ENCODE measurements at regions not wholly inside any gene's neighbourhood (a gene's known extent, or its start where the extent isn't known, plus 50 kb on each side); places are given as distances from the start of the nearest gene placed in this dataset.

- DNase-seq (ENCODE audit: low read depth in 2 of 2): no peak
Observed at GRCh38 chr6:169847901-169848311, 96.5 kb downstream of the ERMARD start.

DNA sequence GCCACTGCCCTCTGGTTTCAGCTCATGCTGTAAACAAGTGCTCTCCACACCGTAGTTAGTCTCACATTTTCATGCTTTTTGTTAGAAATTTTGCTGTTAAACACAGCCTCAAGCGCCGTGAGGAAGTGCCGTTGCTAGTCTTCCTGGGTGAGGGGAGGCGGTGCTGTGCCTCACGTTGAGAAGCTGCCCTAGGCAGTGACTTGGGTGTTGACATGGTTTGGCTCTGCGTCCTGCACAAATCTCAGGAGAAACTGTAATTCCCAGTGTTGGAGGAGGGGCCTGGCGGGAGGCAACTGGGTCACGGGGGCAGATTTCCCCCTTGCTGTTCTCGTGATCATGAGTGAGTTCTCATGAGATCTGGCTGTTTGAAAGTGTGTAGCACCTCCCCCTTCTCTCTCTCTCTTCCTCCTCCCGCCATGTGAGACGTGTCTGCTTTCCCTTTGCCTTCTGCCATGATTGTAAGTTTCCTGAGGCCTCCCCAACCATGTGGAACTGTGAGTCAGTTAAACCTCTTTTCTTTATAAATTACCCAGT, 95.8 kb downstream of the ERMARD start:
- no peak for DNase-seq (ENCODE audit: low read depth in 2 of 2)

DNA sequence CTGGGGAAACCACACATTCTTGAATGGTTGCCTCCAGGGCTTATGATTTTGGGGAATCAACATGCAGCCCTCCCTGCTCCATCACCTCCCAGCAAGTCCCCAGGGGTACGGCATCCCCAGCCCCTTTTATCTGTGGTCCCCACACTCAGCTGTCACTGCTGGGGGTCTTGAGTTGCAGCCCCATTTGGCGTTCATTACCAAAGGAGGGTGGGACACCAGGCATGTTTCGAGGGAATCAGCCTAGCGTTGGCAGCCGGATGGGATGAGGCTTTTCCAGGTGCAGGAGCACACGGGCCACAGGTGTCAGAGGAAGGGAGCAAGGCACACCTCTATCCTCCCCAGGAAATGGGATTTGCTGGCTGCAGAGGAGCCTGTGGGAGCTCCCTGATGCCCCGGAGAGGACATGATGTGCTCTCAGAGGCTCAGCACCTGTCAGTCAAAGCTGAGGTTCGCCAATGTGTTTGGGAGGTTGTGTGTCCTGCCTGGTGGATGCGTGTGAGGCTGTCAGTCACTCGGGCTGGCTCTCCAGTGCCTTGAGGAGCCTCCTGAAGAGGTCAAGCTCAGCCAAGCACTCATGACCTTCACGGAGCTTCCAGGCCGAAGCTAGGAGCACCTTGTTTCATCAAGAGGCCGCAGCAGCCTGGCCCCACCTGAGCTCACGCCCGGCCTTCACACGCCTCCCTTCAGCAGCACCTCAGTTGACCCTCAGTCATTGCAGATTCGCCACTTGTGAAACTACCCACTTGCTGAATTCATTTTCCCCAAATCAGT, 95.0 kb downstream of the ERMARD start:
- DNase-seq (ENCODE audit: low read depth in 2 of 2): no peak

GRCh38 chr6:169845426-169846285, 94.2 kb downstream of the ERMARD start:
- DNase-seq (ENCODE audit: low read depth in 2 of 2): no peak

DNA sequence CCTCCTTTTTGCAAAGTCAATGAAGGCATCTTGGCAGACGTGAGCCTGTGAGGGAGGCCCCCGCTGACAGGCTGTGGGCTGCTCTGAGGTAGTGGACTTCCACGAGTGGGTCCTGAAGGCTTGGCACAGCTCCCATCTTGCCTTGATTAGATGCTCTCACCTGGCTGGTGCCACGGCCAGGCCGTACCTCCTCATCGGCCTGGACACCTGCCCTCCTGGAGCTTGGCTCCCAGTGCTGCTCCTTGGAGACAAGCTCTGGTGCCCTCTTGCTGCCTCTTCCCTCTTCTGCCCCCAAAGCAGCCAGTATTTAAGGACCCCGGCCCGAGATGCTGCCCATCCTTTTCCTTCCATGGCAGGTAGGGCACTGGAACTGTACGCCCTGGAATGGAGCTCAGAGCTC, 93.5 kb downstream of the ERMARD start:
- DNase-seq (ENCODE audit: low read depth in 2 of 2): no peak

GRCh38 chr6:169843991-169844390, 92.6 kb downstream of the ERMARD start:
- DNase-seq (ENCODE audit: low read depth in 2 of 2): no peak

- DNase-seq (ENCODE audit: low read depth in 2 of 2): no peak
Observed at GRCh38 chr6:169843110-169843509, 91.7 kb downstream of the ERMARD start.

DNA sequence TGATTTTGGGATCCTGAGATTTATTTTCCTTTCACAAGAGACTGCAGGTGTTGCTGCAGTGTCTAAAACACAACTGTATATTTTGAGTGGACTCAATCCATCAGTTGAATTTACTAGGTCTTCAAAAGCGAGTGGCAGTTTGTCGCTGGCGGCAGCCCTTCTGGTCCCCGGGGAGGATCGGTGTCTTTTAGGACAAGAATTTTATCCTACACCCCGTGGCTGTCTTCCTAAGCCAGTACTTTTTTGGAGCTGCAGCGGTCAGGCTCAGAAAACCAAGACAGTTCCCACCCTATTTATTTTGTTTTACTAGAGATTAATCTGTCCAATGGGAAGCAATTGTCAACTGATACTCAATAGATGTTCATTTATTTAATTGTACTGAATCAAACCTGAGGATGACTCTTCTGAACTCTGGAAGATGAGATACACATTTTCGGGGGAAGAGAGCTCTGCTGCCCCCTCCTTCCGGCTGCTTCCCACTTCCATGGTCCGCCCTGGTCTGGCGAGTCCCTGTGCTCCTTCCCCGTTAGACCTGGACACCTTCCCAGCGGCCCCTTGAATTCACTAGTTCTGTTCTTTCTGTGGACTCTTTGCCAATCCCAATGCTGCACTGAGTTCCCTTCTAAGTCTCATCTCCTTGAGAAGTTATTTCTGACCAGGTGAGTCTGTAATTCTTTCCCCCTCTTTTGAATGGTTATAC, 90.6 kb downstream of the ERMARD start:
- DNase-seq (ENCODE audit: low read depth in 2 of 2): no peak

- no peak for DNase-seq (ENCODE audit: low read depth in 2 of 2)
Observed at GRCh38 chr6:169841251-169841650, 89.8 kb downstream of the ERMARD start.

DNA sequence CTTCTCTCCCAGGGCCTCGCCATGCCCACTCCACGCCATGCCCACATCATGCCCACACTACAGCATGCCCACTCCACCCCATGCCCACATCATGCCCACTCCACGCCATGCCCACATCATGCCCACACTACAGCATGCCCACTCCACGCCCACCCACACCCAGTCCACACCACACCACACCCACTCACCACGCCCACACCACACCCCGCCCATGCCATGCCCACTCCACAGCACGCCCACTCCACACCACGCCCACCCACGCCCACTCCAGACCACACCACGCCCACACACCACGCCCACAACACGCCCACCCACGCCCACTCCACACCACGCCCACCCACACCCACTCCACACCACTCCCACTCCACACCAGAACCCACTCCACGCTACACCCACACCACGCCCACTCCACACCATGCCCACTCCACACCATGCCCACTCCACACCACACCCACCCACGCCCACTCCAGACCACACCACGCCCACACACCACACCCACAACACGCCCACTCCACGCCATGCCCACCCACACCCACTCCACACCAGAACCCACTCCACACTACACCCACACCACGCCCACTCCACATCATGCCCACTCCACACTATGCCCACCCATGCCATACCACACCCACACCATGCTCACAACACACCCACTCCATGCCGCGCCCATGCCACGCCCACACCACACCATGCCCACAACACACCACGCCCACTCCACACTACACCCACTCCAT, 88.6 kb downstream of the ERMARD start:
- no peak for DNase-seq (ENCODE audit: low read depth in 2 of 2)

- DNase-seq (ENCODE audit: low read depth in 2 of 2): no peak
Observed at GRCh38 chr6:169839493-169839892, 88.1 kb downstream of the ERMARD start.

GRCh38 chr6:169839029-169839481, 87.6 kb downstream of the ERMARD start:
- no peak for DNase-seq (ENCODE audit: low read depth in 2 of 2)

GRCh38 chr6:169838346-169839028, 87.1 kb downstream of the ERMARD start:
- no peak for DNase-seq (ENCODE audit: low read depth in 2 of 2)

GRCh38 chr6:169837529-169838250, 86.3 kb downstream of the ERMARD start:
- no peak for DNase-seq (ENCODE audit: low read depth in 2 of 2)

DNA sequence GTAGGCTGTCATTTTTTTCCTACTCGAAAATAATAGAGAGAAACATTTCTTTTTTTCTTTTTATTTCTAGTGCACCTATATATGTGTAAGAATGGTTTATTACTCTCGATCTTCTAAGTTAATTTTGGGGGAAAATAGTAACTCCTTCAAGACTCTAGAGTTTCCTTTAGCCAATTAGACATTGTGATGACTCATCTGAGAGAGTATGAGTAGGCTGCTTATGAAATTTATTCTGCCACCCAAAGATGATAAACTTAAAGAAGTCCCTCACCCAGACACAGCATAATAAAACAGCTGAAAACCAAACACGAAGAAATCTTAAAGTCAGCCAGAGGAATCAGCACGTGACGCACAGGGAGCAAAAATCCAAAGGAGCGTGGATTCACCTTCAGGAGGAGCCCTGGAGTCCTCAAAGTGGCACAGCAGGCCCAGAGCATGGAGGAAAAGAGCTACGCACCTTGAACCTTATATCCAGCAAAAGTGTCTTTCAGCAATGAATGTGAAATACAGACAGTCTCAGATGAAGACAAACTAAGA, 81.9 kb downstream of the ERMARD start:
- no peak for DNase-seq (ENCODE audit: low read depth in 2 of 2)

DNA sequence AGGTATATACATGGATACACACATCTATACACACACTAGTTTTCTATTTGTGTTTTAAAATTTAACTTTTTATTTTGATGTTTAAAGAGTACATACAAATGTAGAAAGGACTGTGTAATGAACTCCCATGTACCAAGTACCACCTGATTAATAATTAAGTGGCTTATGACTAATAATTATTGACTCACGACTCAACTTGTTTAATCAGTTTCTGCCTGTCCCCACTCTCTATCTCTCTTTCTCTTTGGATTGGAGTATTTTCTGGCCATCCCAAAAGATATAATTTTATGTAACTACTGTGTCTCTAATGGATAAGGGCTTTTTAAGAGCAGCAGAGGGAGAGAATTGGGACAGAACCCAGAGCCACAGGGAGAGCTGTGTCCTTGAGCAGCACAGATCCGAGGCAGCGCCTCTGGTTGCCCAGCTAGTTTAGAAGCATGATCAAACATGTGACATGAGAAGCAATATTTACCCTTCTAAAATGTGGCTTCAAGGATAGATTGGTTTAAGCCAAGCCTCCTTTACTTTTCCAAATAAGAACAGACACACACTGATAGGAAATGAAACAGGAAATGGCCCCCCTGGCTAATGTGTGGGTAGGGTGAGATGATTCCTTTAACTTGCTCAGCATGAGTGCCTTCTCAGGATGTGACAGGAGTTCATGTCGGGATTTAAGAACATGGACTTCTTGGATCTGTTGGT, 81.0 kb downstream of the ERMARD start:
- DNase-seq (ENCODE audit: low read depth in 2 of 2): no peak

DNA sequence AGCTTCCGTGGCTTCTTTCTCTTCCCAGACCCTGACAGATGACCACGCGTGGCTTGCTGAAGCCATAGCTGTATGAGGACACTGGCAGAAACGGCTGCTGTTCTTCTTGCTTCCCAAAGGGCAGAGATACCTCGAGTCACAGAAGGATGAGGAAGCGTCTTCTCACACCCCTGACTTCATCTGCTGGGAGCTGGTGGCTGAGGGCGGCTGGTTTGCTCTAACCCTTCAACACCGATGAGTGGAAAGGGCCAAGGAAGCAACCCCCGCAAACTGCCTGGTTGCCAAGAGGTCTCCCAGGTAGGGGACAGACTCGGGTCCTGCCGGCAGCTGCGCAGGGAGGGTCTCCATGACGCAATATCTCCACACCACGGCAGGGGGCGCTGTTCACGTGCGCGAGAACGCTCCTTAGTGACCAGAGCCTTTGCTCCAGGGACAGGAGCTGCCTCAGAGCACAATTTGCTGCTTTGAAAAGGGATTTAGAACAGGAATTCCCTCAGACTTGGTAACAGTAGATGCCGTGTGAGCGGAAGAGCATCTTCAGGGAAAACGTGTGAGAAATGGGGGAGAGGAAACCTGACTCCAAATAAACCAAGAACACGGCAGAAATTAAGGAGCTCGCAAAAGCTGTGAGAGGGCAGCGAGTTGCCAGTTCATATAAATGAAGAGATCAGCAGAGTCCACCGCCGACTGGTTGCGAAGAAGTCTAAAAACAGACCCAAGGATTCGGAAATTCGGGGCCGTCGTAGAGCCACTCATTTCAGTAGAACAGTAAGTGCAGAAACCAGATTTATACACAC, 80.2 kb downstream of the ERMARD start:
- DNase-seq (ENCODE audit: low read depth in 2 of 2): peak; percentile 13 to 27

All from fibroblast of skin of left quadriceps (primary cell).